ENCODE measurements at regions not wholly inside any gene's neighbourhood (a gene's known extent, or its start where the extent isn't known, plus 50 kb on each side); places are given as distances from the start of the nearest gene placed in this dataset.

- H3K4me3 ChIP-seq (ENCODE audit: low read depth, low read length): no peak overlapping the region
- no peak for TF ChIP-seq CTCF (IDR thresholded peaks at IDR 0.05; ENCODE audit: low read depth, low read length, missing control alignments)
- DNase-seq (ENCODE audit: low read depth): no peak
Measured at GRCh38 chr1:18007391-18008041, 100.1 kb upstream of the IGSF21 start.

GRCh38 chr1:18008081-18008480 lies 99.5 kb upstream of the IGSF21 start:
- no peak for DNase-seq (ENCODE audit: low read depth)
- TF ChIP-seq CTCF (IDR thresholded peaks at IDR 0.05; ENCODE audit: low read depth, low read length, missing control alignments): no peak
- no peak overlapping the region for H3K4me3 ChIP-seq (ENCODE audit: low read depth, low read length)

- H3K4me3 ChIP-seq (ENCODE audit: low read depth, low read length): no peak overlapping the region
- no peak for DNase-seq (ENCODE audit: low read depth)
- no peak for TF ChIP-seq CTCF (IDR thresholded peaks at IDR 0.05; ENCODE audit: low read depth, low read length, missing control alignments)
Measured at GRCh38 chr1:18009055-18009454, 98.5 kb upstream of the IGSF21 start.

- no peak overlapping the region for H3K4me3 ChIP-seq (ENCODE audit: low read depth, low read length)
- TF ChIP-seq CTCF (IDR thresholded peaks at IDR 0.05; ENCODE audit: low read depth, low read length, missing control alignments): no peak
- DNase-seq (ENCODE audit: low read depth): no peak
Measured at GRCh38 chr1:18009478-18009961, 98.1 kb upstream of the IGSF21 start.

GRCh38 chr1:18010408-18010807 lies 97.2 kb upstream of the IGSF21 start:
- no peak overlapping the region for H3K4me3 ChIP-seq (ENCODE audit: low read depth, low read length)
- DNase-seq (ENCODE audit: low read depth): no peak
- no peak for TF ChIP-seq CTCF (IDR thresholded peaks at IDR 0.05; ENCODE audit: low read depth, low read length, missing control alignments)

GRCh38 chr1:18010945-18011344 lies 96.7 kb upstream of the IGSF21 start:
- H3K4me3 ChIP-seq (ENCODE audit: low read depth, low read length): no peak overlapping the region
- no peak for TF ChIP-seq CTCF (IDR thresholded peaks at IDR 0.05; ENCODE audit: low read depth, low read length, missing control alignments)
- DNase-seq (ENCODE audit: low read depth): no peak

GRCh38 chr1:18011703-18012102 lies 95.9 kb upstream of the IGSF21 start:
- DNase-seq (ENCODE audit: low read depth): no peak
- no peak for TF ChIP-seq CTCF (IDR thresholded peaks at IDR 0.05; ENCODE audit: low read depth, low read length, missing control alignments)
- no peak overlapping the region for H3K4me3 ChIP-seq (ENCODE audit: low read depth, low read length)

All from GM12864 (cell line).